GM19238 (cell line): ENCODE measurements at regions not wholly inside any gene's neighbourhood (a gene's known extent, or its start where the extent isn't known, plus 50 kb on each side); places are given as distances from the start of the nearest gene placed in this dataset.

Experiments used
- DNase-seq: peaks from one replicate; pipeline ENCODE4 v3.0.0; 2011; ENCODE audit warnings: low spot score; ENCODE audit not compliant: insufficient read length

- no peak for DNase-seq
Measured at GRCh38 chr13:59475911-59476310, 687.8 kb downstream of the DIAPH3 start.

- DNase-seq = no peak
Measured at GRCh38 chr13:59476366-59476765, 687.4 kb downstream of the DIAPH3 start.

GRCh38 chr13:59477011-59477410 lies 686.7 kb downstream of the DIAPH3 start:
- DNase-seq = no peak

- DNase-seq = no peak
Measured at GRCh38 chr13:59478908-59479307, 684.8 kb downstream of the DIAPH3 start.

- DNase-seq = no peak
Measured at GRCh38 chr13:59479629-59480028, 684.1 kb downstream of the DIAPH3 start.

- no peak for DNase-seq
Measured at GRCh38 chr13:59480396-59481259, 683.1 kb downstream of the DIAPH3 start.

- DNase-seq = no peak
Measured at GRCh38 chr13:59483501-59484145, 680.1 kb downstream of the DIAPH3 start.

GRCh38 chr13:59487883-59488282 lies 675.8 kb downstream of the DIAPH3 start:
- DNase-seq = no peak

GRCh38 chr13:59488436-59488835 lies 675.3 kb downstream of the DIAPH3 start:
- DNase-seq = no peak

- DNase-seq = no peak
Measured at GRCh38 chr13:59490651-59491050, 673.1 kb downstream of the DIAPH3 start.

GRCh38 chr13:59492030-59492636 lies 671.6 kb downstream of the DIAPH3 start:
- DNase-seq = no peak

GRCh38 chr13:59493436-59493965 lies 670.2 kb downstream of the DIAPH3 start:
- no peak for DNase-seq

GRCh38 chr13:59494151-59494550 lies 669.6 kb downstream of the DIAPH3 start:
- DNase-seq = no peak

GRCh38 chr13:59494560-59494970 lies 669.2 kb downstream of the DIAPH3 start:
- DNase-seq = no peak

- no peak for DNase-seq
Measured at GRCh38 chr13:59495299-59495698, 668.4 kb downstream of the DIAPH3 start.

- no peak for DNase-seq
Measured at GRCh38 chr13:59495936-59496512, 667.7 kb downstream of the DIAPH3 start.

- DNase-seq = no peak
Measured at GRCh38 chr13:59497621-59498247, 666.0 kb downstream of the DIAPH3 start.

- no peak for DNase-seq
Measured at GRCh38 chr13:59501004-59501403, 662.7 kb downstream of the DIAPH3 start.

- DNase-seq = no peak
Measured at GRCh38 chr13:59504407-59504806, 659.3 kb downstream of the DIAPH3 start.

GRCh38 chr13:59510386-59510785 lies 653.3 kb downstream of the DIAPH3 start:
- DNase-seq = no peak

GRCh38 chr13:59513686-59514085 lies 650.0 kb downstream of the DIAPH3 start:
- DNase-seq = no peak
